ENCODE measurements at regions not wholly inside any gene's neighbourhood (a gene's known extent, or its start where the extent isn't known, plus 50 kb on each side); places are given as distances from the start of the nearest gene placed in this dataset.
A peak's percentile ranks its signal among the peaks of the same experiment; 100 is the strongest.

DNA sequence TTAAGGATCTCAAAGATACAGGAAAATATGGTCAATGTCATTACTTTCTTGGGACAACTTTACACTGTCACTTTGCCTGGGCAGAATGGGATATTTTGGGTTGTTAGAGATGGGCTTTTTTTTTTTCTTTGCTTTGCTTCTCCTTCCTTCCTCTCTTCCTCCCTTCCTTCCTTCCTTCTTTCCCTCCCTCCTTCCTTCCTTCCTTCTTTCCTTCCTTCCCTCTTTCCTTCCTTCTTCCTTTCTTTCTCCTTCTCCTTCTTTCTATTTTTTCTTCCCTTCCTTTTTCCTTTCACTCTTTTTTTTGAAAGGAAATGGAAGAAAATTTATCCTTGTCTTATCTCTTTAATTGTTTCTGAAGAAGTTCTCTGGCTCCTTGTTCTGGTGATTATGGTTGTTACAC, 180.0 kb upstream of the CCDC68 start:
- TF ChIP-seq CTCF (IDR thresholded peaks at IDR 0.05; ENCODE audit: low read depth, low read length) = no peak
- DNase-seq (ENCODE audit: low read depth, low spot score) = no peak
- in situ Hi-C loops (cut with HindIII; ENCODE audit: low sequenced_read_pairs) = no loop called here

GRCh38 chr18:55138401-55138800, 179.1 kb upstream of the CCDC68 start:
- DNase-seq (ENCODE audit: low read depth, low spot score) = no peak
- in situ Hi-C loops (cut with HindIII; ENCODE audit: low sequenced_read_pairs) = no loop called here
- no peak for TF ChIP-seq CTCF (IDR thresholded peaks at IDR 0.05; ENCODE audit: low read depth, low read length)

More for the DNA sequence above, 180.0 kb upstream of the CCDC68 start:
- H3K4me3 ChIP-seq (ENCODE audit: low read depth, low read length) = no peak overlapping the region

DNA sequence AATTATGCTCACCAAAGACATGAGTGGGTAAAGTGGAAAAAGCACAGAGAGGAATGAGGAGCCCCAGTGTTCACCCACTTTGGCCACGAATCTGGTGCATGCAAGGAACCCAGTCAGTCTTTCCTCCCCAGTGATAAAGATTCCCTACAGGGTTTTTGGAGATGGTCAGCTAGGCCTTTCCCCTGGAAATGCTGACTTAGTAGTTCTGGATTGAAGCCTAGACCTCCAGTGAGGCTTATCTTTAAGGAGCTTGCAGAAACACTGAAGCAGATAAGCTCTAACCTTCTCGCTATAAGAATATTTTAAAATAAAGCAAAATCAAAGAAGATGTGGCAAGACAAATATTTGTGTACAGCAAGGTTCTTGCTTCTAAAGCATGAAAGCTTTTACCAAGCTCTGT, 178.3 kb upstream of the CCDC68 start:
- no peak for TF ChIP-seq CTCF (IDR thresholded peaks at IDR 0.05; ENCODE audit: low read depth, low read length)
- H3K4me3 ChIP-seq (ENCODE audit: low read depth, low read length) = no peak overlapping the region
- in situ Hi-C loops (cut with HindIII; ENCODE audit: low sequenced_read_pairs) = no loop called here
- DNase-seq (ENCODE audit: low read depth, low spot score) = no peak

More at GRCh38 chr18:55138401-55138800, 179.1 kb upstream of the CCDC68 start:
- H3K4me3 ChIP-seq (ENCODE audit: low read depth, low read length) = no peak overlapping the region

DNA sequence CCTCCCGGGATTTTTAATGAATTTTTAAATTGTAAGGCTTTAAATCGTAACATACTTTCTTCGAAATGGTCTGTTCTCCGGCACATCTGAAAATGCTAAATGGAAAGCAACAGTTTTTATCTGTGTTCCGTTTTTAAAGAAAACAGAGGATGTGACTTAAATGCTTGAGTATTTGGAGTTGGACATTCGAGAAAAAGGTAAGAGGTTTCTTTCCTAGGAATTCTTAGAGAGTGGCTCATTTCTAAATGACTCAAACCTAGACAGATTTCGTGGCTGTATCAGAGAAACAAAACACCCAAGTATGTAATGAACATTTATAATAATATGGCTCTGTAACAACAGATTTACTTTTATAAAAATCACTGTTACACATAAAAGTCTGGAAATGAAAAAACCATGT, 177.6 kb upstream of the CCDC68 start:
- no peak for TF ChIP-seq CTCF (IDR thresholded peaks at IDR 0.05; ENCODE audit: low read depth, low read length)
- DNase-seq (ENCODE audit: low read depth, low spot score) = peak; percentile 66
- no peak overlapping the region for H3K4me3 ChIP-seq (ENCODE audit: low read depth, low read length)
- in situ Hi-C loops (cut with HindIII; ENCODE audit: low sequenced_read_pairs) = no loop called here

- in situ Hi-C loops (cut with HindIII; ENCODE audit: low sequenced_read_pairs) = no loop called here
These were observed 177.0 kb upstream of the CCDC68 start for GRCh38 chr18:55136258-55136657.

GRCh38 chr18:55133378-55133777, 174.1 kb upstream of the CCDC68 start:
- TF ChIP-seq CTCF (IDR thresholded peaks at IDR 0.05; ENCODE audit: low read depth, low read length) = no peak
- DNase-seq (ENCODE audit: low read depth, low spot score) = no peak
- in situ Hi-C loops (cut with HindIII; ENCODE audit: low sequenced_read_pairs) = no loop called here
- no peak overlapping the region for H3K4me3 ChIP-seq (ENCODE audit: low read depth, low read length)

More at GRCh38 chr18:55136258-55136657, 177.0 kb upstream of the CCDC68 start:
- no peak overlapping the region for H3K4me3 ChIP-seq (ENCODE audit: low read depth, low read length)
- TF ChIP-seq CTCF (IDR thresholded peaks at IDR 0.05; ENCODE audit: low read depth, low read length) = no peak
- DNase-seq (ENCODE audit: low read depth, low spot score) = no peak

DNA sequence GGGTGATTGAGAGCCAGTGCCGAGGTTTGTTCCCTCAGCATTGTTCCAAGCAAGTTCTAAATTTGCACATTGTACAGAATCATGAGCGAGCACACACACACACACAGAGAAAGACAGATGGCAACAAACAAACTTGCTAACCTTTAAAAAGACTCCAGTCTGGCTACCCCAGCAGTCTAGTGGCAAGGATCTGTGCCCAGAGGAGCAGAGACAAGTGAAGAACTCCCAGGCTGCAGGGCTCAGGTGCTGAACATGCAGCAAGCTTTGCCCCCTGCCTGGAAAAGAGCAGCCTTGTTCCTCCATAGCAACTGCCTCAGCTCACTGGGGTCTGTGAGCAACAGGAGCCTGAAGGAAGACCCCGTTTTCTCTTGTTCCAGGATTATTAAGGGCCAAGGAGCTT, 169.2 kb upstream of the CCDC68 start:
- H3K4me3 ChIP-seq (ENCODE audit: low read depth, low read length) = no peak overlapping the region
- no peak for TF ChIP-seq CTCF (IDR thresholded peaks at IDR 0.05; ENCODE audit: low read depth, low read length)
- no peak for DNase-seq (ENCODE audit: low read depth, low spot score)
- in situ Hi-C loops (cut with HindIII; ENCODE audit: low sequenced_read_pairs) = no loop called here
